ENCODE measurements at regions not wholly inside any gene's neighbourhood (a gene's known extent, or its start where the extent isn't known, plus 50 kb on each side); places are given as distances from the start of the nearest gene placed in this dataset.

GRCh38 chr7:124276005-124276622 lies 243.2 kb upstream of the TMEM229A start:
- TF ChIP-seq GATA2 (IDR thresholded peaks at IDR 0.05; ENCODE audit: low read depth, low read length): no peak
- TF ChIP-seq GATA3 (IDR thresholded peaks at IDR 0.05; ENCODE audit: low read depth, low read length): no peak

Measured in SH-SY5Y (cell line).